Stimulated activated CD4-positive, alpha-beta T cell treated with anti-CD3 and anti-CD28 coated beads, Interleukin-15, amount 100 ng/mL, for 24 hours (primary cell): ENCODE measurements at regions not wholly inside any gene's neighbourhood (a gene's known extent, or its start where the extent isn't known, plus 50 kb on each side); places are given as distances from the start of the nearest gene placed in this dataset.

ENCODE experiments used
- DNase-seq: peaks from one replicate; pipeline ENCODE4 v3.0.0-alpha.2; 2020

- DNase-seq, result no peak
Observed at GRCh38 chr18:73780218-73780617, 367.4 kb downstream of the FBXO15 start.

DNA sequence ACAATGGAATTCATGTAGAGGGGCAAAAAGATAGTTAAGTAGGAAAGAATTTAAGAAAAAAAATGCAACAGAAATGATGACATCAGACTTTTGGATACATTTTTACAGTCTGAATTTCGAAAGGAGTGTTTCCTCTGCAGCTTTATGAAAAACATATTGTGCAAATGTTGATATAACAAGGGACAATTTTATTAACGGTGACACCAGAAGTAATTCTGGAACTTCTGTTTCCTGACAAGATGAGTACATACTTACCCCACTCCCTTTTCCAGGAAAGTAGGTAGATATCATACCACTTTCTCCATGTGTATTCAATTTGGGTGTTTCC lies 369.6 kb downstream of the FBXO15 start:
- no peak for DNase-seq

- DNase-seq, result no peak
Observed at GRCh38 chr18:73777356-73778031, 370.1 kb downstream of the FBXO15 start.

DNA sequence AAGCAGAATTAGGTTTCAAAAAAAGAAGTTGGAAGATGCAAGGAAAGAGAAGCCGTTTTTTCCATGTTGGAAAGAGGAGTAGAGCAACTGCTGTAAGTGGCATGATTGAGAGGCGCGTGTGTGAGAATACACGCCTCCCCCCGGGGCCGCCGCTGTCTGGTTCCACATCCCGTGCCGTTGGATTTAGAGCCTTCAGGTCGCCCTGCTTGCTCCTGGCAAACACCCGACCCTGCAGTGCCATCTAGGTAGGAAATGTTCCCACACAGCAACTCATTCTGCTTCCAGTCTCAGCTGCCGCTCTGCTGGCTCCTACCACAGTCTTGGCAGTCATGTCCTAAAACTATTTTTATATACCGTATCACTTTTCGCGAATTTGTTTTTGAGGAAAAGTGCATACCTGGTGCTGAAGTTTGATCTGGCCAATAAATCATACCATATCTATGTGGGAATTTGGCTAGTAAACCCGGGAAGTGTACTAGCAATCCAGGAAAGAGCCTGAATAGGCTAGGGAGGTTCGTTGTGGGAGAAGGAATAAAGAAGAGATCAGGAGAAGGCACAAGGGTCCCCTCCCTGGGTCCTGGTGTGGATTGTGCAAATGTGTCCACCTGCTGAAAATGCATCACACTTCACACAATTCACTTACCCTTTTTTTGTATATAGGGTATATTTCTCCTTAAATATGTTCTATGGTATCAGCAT lies 372.7 kb downstream of the FBXO15 start:
- no peak for DNase-seq

DNA sequence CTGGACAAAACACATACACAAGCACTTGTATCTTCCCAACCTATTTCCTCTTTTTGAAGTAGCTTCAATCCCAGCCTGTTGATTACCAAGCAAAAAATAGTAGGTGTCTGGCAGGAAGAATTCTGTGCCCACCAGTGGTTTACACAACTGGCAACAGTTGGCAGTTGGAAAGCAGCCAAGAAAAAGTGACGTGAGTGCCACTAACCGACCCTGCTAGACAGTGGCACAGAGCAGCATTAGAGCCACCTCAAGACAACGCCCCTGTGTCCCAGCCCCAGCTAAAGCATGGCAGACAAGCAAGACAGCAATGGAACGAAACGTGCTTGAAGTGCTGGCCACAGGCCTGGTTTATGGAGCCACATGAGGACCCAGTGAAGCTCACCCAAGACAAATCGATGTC lies 379.6 kb downstream of the FBXO15 start:
- DNase-seq, result no peak

DNA sequence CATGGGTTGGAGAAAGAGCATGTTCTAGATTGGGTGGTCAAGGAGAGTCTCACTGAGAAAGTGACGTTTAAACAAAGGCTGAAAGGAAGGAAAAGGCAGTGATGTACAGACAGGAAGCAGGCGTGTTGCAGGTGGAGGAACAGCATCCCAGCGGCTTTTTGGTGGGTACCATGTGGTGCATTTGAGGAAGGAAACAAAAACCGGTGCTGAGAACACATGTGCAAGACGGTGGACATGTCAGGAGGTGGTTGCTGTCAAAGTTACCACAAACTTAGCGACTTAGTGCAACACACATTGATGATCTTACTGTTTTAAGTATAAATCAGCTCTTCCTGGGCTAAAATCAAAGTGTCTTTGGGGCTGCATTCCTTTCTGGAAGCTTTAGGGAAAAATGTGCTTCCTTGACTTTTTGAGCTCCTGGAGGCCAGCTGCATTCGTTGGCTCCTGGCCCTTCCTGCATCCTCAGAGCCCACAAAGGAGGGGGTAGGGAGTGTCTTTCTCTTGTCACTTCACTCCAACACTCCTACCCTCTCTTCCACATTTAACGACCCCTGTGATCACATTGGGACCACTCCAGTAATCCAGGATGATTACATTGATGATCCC lies 380.6 kb downstream of the FBXO15 start:
- no peak for DNase-seq

DNA sequence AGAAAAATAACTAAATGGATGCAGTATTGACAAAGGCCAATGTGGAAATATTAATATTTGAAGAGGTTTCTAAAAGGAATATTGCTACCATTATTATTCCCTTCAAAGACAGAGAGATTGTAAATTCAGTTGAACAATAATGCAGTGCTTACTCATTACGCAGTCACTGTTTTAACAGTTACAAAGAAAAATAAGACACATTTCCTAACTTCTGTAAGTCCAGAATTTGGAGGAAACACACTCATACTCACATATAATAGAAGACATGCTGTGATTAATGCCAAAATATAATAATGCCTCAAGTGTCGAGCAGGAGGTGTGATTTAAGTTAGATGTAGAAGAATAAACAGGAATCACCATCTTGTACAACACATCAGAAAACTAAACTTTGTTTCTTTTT lies 389.2 kb downstream of the FBXO15 start:
- no peak for DNase-seq

DNA sequence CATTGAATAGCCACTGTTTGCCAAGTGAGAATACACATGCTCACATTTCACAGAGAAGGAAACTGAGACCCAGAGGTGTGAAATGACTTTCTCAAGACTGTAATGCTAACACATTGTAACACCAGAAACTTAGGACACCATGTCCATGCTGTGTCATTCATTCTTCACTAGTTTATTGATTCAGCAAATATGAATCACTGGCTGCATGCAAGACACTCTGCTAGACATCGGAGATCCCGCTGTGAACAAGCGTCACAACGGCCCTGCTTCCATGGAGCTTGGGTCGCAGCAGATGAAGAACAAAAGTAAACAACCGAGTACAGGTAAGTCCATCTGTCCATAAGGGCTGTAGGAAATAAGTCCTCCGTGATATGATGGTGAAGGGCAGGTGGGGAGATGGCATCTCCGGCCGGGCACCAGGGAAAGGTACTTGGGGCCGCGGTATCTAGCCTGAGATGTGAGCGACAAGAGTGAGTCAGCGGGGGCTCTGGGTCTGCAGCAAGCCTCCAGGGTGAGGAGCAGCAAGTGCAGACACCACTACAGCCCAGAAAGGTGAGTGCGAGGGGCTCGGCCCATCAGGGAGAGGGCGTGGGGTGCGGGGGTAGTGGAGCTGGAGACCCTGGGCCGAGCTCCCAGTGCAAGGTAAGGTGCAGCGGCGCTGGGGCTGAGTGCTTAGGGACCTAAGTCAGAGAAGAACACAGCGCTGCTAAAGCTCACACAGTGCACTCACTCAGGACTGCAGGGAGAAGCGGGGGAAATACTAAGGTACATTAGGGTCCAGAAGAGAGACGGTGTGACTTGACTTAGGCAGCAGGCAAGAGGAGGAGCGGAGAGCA lies 391.2 kb downstream of the FBXO15 start:
- no peak for DNase-seq

DNA sequence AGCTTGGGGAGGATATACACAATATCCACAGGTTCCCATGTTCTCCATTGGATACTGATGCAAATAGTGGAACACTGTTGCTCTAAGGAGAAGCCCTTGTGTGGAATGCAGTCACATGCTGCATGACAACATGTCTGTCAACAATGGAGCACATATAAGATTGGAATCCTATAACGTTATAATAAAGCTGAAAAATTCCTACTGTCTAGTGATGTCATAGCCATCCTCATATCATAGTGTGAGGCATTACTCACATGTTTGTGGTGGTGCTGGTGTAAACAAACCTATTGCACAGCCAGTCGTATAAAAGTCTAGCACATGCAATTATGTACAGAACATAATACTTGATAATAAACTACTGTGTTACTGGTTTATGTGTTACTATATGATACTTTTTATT lies 394.7 kb downstream of the FBXO15 start:
- DNase-seq, result no peak

GRCh38 chr18:73752546-73752945 lies 395.1 kb downstream of the FBXO15 start:
- DNase-seq, result no peak

GRCh38 chr18:73750052-73750451 lies 397.6 kb downstream of the FBXO15 start:
- no peak for DNase-seq

DNA sequence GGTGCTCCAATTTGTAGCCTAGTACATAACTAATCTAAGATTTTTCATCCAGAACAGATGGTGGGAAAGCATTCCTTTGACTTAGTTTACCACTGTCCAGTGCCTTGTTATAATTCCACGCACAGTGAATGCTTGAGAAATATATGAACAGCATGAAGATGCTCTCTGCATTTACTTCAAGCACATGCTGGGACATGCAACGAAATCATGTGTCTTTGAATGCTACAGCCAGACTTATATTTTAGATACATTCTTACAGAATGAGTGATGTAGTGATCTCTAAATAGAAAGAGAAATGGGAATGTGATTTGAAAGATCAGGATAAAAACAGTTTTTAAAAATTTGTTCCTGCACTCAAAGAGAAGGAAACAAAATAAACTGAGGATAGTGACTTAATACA lies 398.3 kb downstream of the FBXO15 start:
- no peak for DNase-seq

GRCh38 chr18:73748731-73749130 lies 398.9 kb downstream of the FBXO15 start:
- DNase-seq, result no peak

DNA sequence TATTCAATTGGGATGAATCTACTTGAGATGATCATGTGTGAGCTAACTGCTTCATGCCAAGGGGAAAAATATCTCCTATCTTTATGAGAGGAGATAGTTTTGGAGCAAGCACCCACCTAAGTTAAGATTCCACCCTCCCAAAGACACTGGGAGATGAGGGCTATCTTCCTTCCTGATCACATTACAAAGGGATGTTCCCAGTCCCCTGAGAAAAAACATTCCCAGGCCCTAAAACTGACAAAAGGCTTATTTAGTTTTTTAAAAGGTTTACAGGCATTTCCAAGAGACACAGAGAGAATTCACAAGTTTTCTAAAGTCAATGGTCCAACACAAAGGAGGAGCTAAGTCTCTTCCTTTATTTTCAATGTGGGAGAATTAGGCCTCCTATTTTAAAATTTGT lies 401.5 kb downstream of the FBXO15 start:
- DNase-seq, result no peak

- no peak for DNase-seq
Observed at GRCh38 chr18:73742957-73743356, 404.7 kb downstream of the FBXO15 start.

DNA sequence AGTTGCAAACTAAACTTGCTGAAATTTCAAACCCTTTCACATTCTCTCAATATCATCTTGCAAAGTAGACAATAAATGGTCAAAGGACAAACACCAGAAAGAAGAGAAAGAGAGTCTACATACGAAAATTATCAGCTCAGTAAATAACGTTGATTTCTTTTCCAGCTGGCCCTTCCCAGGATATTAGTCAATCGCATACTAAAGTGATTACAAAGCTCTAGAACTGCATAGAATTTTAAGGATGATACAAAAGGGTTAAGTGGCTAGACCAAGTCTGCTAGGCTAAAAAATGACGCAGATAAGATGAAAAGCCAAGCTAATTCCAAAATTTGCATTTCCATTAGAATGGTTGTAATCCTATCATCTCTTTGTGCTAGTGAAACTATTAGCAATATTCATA lies 405.7 kb downstream of the FBXO15 start:
- DNase-seq, result no peak

DNA sequence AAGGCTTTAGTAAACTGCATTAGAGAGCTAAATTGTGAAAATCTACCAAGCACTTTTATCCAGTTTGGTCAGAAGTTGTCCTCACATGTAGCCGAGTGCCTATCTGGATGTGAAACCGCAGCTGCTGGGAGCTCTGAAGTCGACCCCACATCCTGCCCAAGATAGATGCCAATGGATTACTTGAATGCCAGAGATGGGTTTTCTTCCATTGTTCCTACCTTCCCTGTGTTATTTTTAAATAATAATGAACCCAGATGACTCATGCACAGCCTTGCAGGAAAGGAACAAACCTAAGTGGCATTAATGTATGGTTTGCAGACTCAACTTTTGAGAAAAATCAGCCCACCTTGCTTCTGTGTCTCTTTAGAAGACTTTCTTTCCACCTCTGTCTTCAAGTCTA lies 408.5 kb downstream of the FBXO15 start:
- DNase-seq, result no peak

DNA sequence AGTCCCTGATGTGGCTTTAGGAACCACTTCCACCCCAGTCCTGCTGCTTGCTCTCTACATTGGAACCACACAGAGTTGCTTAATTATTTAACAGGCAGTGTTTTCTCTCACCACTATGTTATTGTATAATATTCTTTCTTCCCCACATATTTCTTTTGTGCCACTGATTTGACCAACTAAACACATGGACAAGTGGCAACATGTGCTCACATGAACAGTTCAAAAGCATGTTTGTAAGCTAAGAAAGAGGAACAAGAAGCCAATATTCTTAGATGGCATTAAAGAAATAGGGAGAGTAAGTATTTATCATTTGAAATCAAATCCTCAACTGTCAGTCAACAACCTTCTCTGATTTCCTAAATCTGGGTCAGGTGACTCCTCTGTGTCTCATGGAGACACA lies 409.6 kb downstream of the FBXO15 start:
- DNase-seq, result no peak

GRCh38 chr18:73735836-73736235 lies 411.8 kb downstream of the FBXO15 start:
- DNase-seq, result no peak

- DNase-seq, result no peak
Observed at GRCh38 chr18:73733806-73734314, 413.8 kb downstream of the FBXO15 start.

DNA sequence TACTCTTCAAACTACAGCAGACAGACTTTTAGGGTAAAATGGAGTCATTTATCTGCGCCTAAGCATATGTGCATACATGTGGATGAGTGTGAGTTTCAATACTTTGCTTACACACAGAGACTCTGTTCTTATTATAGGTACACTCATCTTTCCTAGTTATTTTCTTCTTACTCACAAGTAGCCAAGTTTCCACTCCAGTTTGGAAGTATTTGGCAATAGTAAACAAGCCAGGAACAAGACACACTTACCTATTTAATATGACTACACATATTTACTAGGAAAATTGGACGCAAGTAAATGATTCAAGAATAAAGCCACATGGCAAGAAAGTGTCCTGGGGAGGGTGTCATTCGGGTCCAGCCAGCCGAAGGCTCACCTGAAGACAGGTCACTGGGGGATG lies 414.3 kb downstream of the FBXO15 start:
- no peak for DNase-seq

DNA sequence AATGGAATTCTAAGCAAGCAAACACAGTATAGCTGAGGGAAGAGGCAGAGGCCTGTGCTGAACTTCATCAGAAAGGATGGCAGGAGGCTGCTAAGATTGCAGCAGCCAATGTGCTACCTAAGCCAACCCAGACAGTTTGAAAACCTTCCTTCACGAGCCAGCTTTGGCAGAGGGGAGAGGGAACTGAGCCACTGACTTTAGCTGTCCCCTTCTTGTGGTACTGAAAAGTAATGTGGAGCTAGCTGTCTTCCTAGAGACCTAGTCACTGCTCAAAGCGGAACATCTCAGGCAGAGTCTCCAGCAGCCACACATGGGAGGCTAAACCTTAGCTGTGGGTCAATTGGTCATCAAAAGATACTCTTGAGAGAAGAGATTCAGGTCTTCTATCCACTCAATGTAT lies 419.0 kb downstream of the FBXO15 start:
- no peak for DNase-seq

DNA sequence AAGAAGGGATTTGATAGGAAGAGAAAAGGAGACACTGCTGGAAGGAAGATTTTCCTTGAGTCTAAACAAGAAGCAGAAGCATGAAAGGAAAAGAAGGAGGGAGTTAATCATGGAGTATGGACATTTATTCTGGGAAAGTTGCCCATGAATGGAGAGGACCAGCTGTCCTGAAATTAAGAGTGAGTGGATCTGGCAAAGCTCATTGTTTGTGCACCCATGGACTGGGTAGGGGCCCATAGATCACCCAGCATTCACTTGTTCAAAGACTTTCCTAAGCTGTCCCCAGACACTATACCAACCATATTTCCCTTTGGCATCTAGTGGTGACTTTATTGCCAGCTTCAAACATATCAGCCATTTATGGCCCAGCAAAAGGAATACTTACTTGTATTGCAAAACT lies 422.7 kb downstream of the FBXO15 start:
- DNase-seq, result no peak

GRCh38 chr18:73719611-73720010 lies 428.0 kb downstream of the FBXO15 start:
- no peak for DNase-seq
